Thymus (tissue), 11 donors: ENCODE measurements at regions not wholly inside any gene's neighbourhood (a gene's known extent, or its start where the extent isn't known, plus 50 kb on each side); places are given as distances from the start of the nearest gene placed in this dataset.
A peak's percentile ranks its signal among the peaks of the same experiment; 100 is the strongest.

ENCODE experiments used
- DNase-seq, 9 donors: peaks; one replicate each; pipeline ENCODE4 v3.0.0-alpha.2; 2013; ENCODE audit warnings: low spot score in 9 of 9, low read depth in 6 of 9, missing footprints in 1 of 9
- H3K27ac ChIP-seq, 2 donors: one replicate each; pipeline ENCODE4 v1.5.1; 2013; ENCODE audit warnings: control low read depth in 1 of 2, low read depth in 1 of 2, low read length in 1 of 2, mild to moderate bottlenecking in 1 of 2, moderate library complexity in 1 of 2
- H3K27me3 ChIP-seq, 2 donors: one replicate each; pipeline ENCODE4 v1.5.1; 2013; ENCODE audit warnings: low read length in 1 of 2; ENCODE audit not compliant: control insufficient read depth in 2 of 2, insufficient read depth in 1 of 2
- H3K36me3 ChIP-seq, 2 donors: one replicate each; pipeline ENCODE4 v1.5.1; 2013; ENCODE audit warnings: low read length in 1 of 2, mild to moderate bottlenecking in 1 of 2, moderate library complexity in 1 of 2; ENCODE audit not compliant: control insufficient read depth in 2 of 2, insufficient read depth in 2 of 2
- H3K4me1 ChIP-seq, 2 donors: one replicate each; pipeline ENCODE4 v1.5.1; 2013; ENCODE audit warnings: low read length in 2 of 2; ENCODE audit not compliant: control insufficient read depth in 2 of 2, insufficient read depth in 2 of 2
- H3K4me3 ChIP-seq, 2 donors: one replicate each; pipeline ENCODE4 v1.5.1; 2013; ENCODE audit warnings: low read length in 2 of 2, control low read depth in 1 of 2, mild to moderate bottlenecking in 1 of 2
- H3K9me3 ChIP-seq, 2 donors: one replicate each; pipeline ENCODE4 v1.5.1; 2013; ENCODE audit warnings: low read length in 1 of 2, mild to moderate bottlenecking in 1 of 2; ENCODE audit not compliant: control insufficient read depth in 2 of 2, insufficient read depth in 1 of 2
- WGBS: extraction: QIAGEN DNeasy Blood & Tissue Kit; methylation state at CpG from one replicate; pipeline ENCODE4 v1.1.7; 2013; 5-methylcytosine and 5-hydroxymethylcytosine counted together
- donor health status: healthy.

DNA sequence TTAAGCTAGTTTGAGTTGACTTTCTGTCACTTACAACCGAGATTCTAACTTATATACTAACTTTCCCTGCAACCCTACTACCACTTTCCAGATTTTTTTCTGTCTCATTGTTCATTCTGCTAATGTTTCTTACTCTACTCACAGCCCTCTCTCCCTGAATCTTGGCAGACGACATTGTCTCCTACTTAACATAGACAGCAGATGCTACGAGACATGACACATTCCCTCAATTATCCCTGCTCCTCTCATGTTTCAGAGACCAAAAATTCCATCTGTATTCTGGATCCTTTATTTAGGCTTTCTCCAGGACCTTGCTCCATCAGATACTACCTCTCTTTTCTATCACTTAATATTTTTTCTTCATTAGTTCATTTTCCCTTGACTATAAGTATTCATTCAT is 379.1 kb upstream of the TEX13C start:
- no peak for DNase-seq
- 97% methylated on average over 3 of the region's 3 CpGs for WGBS
- no peak overlapping the region for H3K27ac ChIP-seq
- no peaks in the 10 kb centered on the region for H3K9me3 ChIP-seq
- no peak overlapping the region for H3K4me3 ChIP-seq
- H3K4me1 ChIP-seq = no peaks in the 10 kb centered on the region
- no peaks in the 10 kb centered on the region for H3K36me3 ChIP-seq
- H3K27me3 ChIP-seq = no peaks in the 10 kb centered on the region

DNA sequence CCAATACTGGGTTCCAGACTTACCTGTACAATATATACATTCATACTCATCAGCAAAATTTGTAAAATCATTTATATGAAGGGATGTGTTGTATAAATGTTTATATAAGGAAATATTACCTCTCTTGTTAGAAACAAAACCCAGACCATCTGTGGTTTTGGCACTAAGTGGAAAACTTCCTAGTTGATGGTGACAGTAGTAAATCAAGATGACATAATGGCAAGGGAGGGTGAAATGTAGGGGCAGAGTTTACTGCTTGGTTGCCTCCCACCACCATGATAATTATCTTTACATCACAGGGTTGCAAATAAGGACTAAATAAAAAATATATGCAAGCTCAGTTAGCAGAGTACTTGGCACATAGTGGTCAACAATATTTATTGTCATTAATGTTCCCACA is 365.3 kb upstream of the TEX13C start:
- Histone ChIP-seq H3K4me1 (no peaks in the 10 kb centered on the region), H3K36me3 (no peaks in the 10 kb centered on the region), H3K27me3 (no peaks in the 10 kb centered on the region), H3K27ac (no peak overlapping the region), H3K4me3 (no peak overlapping the region), H3K9me3 (no peaks in the 10 kb centered on the region)
- DNase-seq = no peak

DNA sequence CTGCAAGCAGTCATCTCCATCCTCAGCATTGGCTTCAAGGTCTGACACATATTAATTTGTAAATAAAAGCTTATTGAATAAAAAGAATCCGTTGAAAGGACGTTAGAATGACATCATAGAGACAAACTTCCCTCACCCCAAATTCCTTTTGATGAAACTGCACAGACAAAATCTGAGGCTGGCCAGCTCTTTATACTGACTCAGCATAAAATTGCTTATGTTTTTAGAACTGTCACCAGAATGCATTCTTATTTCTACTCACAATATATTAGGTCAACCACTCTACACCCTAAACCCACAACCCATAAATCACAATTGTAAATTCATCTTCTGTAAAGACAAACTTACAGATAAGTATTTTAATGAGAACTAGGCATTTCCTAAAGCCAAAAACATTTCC is 359.2 kb upstream of the TEX13C start:
- Histone ChIP-seq H3K27me3 (no peaks in the 10 kb centered on the region), H3K4me3 (no peak overlapping the region), H3K4me1 (no peaks in the 10 kb centered on the region), H3K27ac (no peak overlapping the region), H3K9me3 (no peaks in the 10 kb centered on the region), H3K36me3 (no peaks in the 10 kb centered on the region)
- DNase-seq = no peak
- 95% methylated on average over 2 of the region's 2 CpGs for WGBS

DNA sequence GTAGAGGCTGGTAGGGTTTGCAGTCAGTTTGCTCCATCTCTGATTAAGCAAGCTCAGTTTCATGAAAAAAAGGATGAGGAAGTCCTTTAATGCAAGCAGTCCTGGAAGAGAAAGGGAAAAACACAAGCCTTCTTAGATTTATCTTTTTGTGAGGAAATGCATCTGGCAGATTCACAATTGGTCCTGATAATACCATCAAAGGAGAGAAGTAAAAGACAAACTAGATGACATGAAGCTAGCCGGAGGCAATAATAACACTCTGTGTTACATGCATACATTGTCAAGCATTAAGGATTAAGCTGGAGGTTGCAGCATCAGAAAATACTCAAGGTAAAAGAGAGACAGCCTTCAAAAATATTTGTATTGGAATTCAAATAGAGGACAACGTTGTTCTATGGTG is 356.0 kb upstream of the TEX13C start, which contains the start of gene TENM1:
Gene TENM1 (minus strand): TSS at position 101 of the 400 bp plus-strand sequence.
- no peaks in the 10 kb centered on the region for H3K4me1 ChIP-seq
- no peaks in the 10 kb centered on the region for H3K36me3 ChIP-seq
- 64% methylated on average over 2 of the region's 2 CpGs for WGBS
- no peak within 1 kb of the TSS for H3K27ac ChIP-seq
- no peaks in the 10 kb centered on the region for H3K9me3 ChIP-seq
- DNase-seq = no peak
- H3K4me3 ChIP-seq = no peak within 1 kb of the TSS
- H3K27me3 ChIP-seq = no peaks in the 10 kb centered on the region

DNA sequence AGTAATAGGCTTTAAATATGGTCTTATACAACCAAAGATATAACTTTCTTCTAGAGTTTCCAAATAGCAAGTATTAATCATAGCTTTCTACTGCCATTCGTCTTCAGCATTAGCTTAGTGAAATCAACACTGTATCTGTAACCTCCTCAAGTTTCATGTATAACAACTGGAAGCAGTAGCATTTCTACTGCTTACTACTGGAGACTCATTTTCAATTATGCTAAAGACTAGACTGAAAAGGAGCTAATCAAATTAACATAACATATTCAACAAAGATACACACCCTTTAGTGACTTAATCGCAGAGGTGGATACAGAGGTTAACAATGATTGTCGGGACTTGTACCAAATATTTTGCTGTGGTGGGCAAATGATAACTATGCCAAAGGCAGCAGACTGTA is 344.2 kb upstream of the TEX13C start:
- Histone ChIP-seq H3K27me3 (no peaks in the 10 kb centered on the region), H3K27ac (no peak overlapping the region), H3K9me3 (no peaks in the 10 kb centered on the region), H3K4me1 (no peaks in the 10 kb centered on the region), H3K4me3 (no peak overlapping the region), H3K36me3 (no peaks in the 10 kb centered on the region)
- no peak for DNase-seq
- 92% methylated on average over 3 of the region's 3 CpGs for WGBS

DNA sequence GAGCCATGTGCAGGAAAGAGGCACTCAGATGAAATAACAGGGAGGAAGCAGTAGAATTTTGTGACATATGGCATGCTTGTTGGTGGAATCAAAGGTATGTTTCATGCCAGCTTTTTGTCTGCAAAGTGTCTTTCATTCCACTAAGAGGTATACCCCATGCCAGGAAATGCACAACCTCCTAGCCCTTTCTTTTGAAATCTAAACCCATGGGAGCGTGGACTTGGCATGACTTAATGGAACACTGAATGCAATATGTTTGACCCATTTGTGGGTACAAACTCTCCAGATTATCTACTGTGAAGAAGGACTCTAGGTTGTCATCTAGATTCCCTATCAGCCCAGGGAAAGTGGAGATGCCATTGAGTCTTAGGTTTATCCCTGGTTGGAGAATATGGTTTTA is 338.3 kb upstream of the TEX13C start:
- no peak overlapping the region for H3K27ac ChIP-seq
- no peaks in the 10 kb centered on the region for H3K36me3 ChIP-seq
- no peak overlapping the region for H3K4me3 ChIP-seq
- no peaks in the 10 kb centered on the region for H3K27me3 ChIP-seq
- H3K9me3 ChIP-seq = no peaks in the 10 kb centered on the region
- 85% methylated on average over 1 of the region's 1 CpG for WGBS
- DNase-seq = peak in 2 of 9 donors; percentile 0 to 6
- no peaks in the 10 kb centered on the region for H3K4me1 ChIP-seq

DNA sequence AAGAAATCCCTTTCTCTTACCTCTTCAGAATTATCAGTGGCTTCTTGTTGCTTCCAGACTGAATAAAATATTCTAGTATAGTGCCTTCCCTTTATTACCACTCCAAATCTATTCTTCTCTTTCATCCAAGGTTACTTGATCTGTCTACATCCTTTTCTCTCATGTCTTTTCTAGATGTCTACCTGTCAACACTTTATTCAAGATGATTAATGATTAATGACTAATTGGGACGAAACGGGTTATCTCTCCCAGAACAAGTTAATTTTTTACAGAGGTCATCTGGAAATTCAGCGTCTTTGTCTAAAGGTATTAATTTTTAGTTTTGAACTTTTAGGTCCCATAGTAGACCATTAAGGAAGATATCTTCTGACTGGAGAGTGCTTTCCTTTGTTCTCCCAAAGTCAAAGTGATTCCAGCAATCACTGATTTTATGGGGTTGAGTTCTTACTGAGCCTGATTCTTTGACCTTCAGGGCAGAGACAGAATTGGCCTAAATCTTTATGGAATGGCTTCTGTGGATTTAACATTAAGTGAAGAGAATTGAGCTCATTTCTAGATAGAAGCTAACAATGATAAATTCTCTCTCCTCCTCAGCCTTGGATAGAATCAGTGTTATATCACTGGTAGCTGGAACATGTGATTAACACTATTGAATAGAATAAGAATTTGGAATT is 335.4 kb upstream of the TEX13C start:
- DNase-seq = no peak
- Histone ChIP-seq H3K27me3 (no peaks in the 10 kb centered on the region), H3K4me3 (no peak overlapping the region), H3K27ac (no peak overlapping the region), H3K9me3 (no peaks in the 10 kb centered on the region), H3K4me1 (no peaks in the 10 kb centered on the region), H3K36me3 (no peaks in the 10 kb centered on the region)
- WGBS = 89% methylated on average over 3 of the region's 3 CpGs

DNA sequence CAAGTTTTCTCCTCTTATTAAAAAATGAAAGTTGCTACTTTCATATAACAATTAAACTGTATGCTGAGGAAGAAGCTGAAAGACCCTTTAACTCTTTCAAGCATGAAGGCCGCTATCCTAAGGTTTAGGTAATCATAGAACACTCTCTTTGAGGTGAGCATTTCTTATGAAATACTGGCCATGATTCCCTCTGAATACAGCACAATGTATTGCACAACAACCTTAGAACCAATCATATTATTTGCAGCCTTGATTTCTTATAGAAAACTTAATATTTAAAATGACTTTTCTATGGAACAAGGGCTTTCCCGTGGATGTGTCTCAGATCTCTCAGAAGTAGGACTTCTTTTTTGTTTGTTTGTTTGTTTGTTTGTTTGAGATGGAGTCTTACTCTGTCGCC is 333.4 kb upstream of the TEX13C start:
- no peaks in the 10 kb centered on the region for H3K4me1 ChIP-seq
- H3K27ac ChIP-seq = no peak overlapping the region
- DNase-seq = no peak
- H3K4me3 ChIP-seq = no peak overlapping the region
- no peaks in the 10 kb centered on the region for H3K27me3 ChIP-seq
- H3K36me3 ChIP-seq = no peaks in the 10 kb centered on the region
- no peaks in the 10 kb centered on the region for H3K9me3 ChIP-seq
- 97% methylated on average over 3 of the region's 3 CpGs for WGBS

DNA sequence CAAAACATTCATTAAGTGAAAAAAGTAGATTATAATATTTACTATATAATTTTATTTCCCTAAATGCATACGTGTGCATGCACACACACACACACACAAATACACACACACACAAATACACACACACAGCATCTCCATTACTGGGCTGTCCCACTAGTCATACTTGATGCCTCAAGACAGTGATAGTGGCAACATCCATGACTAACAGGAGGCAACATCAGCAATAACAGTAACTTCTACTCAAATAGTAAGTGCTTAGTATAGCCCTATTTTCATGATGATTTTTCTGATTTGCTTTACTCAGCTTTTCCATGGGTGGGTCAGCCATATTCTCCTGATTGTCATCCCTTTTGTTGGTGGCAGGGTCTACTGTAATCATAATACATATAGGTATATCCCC is 325.9 kb upstream of the TEX13C start:
- Histone ChIP-seq H3K4me3 (no peak overlapping the region), H3K4me1 (no peaks in the 10 kb centered on the region), H3K27ac (no peak overlapping the region), H3K9me3 (no peaks in the 10 kb centered on the region), H3K27me3 (no peaks in the 10 kb centered on the region), H3K36me3 (no peaks in the 10 kb centered on the region)
- no peak for DNase-seq
- WGBS = 91% methylated on average over 1 of the region's 1 CpG

DNA sequence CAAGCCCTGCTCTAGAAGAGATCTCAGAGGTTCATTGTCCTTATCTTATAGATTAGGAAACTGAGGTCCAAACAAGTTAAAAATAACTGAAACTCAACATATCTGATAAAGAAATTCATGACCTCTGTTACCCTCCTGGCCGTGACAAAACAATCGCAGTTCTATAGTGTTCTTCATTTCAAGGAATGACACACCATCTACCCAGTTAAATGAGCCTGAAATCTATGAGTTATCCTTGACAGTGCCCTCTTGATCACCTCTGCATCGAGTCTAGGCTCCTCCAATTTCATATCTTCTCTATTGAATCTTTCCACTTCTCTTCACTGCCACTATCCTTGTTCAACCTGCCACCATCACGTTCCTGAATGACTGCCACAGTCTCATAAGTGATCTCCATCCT is 325.3 kb upstream of the TEX13C start:
- 89% methylated on average over 4 of the region's 4 CpGs for WGBS
- DNase-seq = no peak
- no peak overlapping the region for H3K27ac ChIP-seq
- no peaks in the 10 kb centered on the region for H3K27me3 ChIP-seq
- no peak overlapping the region for H3K4me3 ChIP-seq
- H3K36me3 ChIP-seq = no peaks in the 10 kb centered on the region
- H3K9me3 ChIP-seq = no peaks in the 10 kb centered on the region
- H3K4me1 ChIP-seq = no peaks in the 10 kb centered on the region
